Upper lobe of left lung (tissue), 6 donors: ENCODE measurements at regions not wholly inside any gene's neighbourhood (a gene's known extent, or its start where the extent isn't known, plus 50 kb on each side); places are given as distances from the start of the nearest gene placed in this dataset.
"Not testable (repeated sequence)": the region's sequence is repeated elsewhere in the genome, so short reads cannot be mapped to it uniquely, and the experiment has no call there.

Experiments used
- ATAC-seq, 2 donors: fragments of 200-7000 bp; cut with Tn5 transposase; one replicate each; pipeline ENCODE4 v1.9.1; 2022; ENCODE audit warnings: mild to moderate bottlenecking in 2 of 2, moderate library complexity in 2 of 2; ENCODE audit not compliant: low FRiP score in 2 of 2
- DNase-seq, 2 donors: peaks; one replicate each; pipeline ENCODE4 v3.0.0-alpha.2; 2019 to 2020
- H3K27ac ChIP-seq, 4 donors: fragments of 200-600 bp; sonication (generic); one replicate each; pipeline ENCODE4 v1.5.1; 2016 to 2019
- H3K27me3 ChIP-seq, 4 donors: fragments of 200-600 bp; sonication (generic); one replicate each; pipeline ENCODE4 v1.5.1; 2017 to 2019
- H3K36me3 ChIP-seq, 4 donors: fragments of 200-600 bp; sonication (generic); one replicate each; pipeline ENCODE4 v1.5.1; 2016 to 2019
- H3K4me1 ChIP-seq, 4 donors: fragments of 200-600 bp; sonication (generic); one replicate each; pipeline ENCODE4 v1.5.1; 2018 to 2019
- H3K4me3 ChIP-seq, 4 donors: fragments of 200-600 bp; sonication (generic); one replicate each; pipeline ENCODE4 v1.5.1; 2017 to 2019; ENCODE audit warnings: mild to moderate bottlenecking in 2 of 4, moderate library complexity in 1 of 4
- H3K9me3 ChIP-seq, 4 donors: fragments of 200-600 bp; sonication (generic); one replicate each; pipeline ENCODE4 v1.5.1; 2018 to 2019
- CTCF ChIP-seq, 6 experiments: fragments of 450-650 bp in 4 of 6; fragments of 200-600 bp in 2 of 6; sonication (generic) in 2 of 6; IDR thresholded peaks; one replicate each; pipeline ENCODE4 v1.5.1; 2016 to 2019; ENCODE audit warnings: antibody characterized with exemption in 6 of 6
- EP300 ChIP-seq, 4 donors: sonication (generic); formaldehyde crosslinking; IDR thresholded peaks; one replicate each; pipeline ENCODE4 v1.5.1; 2017; ENCODE audit warnings: antibody characterized with exemption in 4 of 4, control low read depth in 2 of 4
- POLR2A ChIP-seq, 4 donors: fragments of 450-650 bp; IDR thresholded peaks; one replicate each; pipeline ENCODE4 v1.5.1; 2016 to 2017; ENCODE audit warnings: antibody characterized with exemption in 4 of 4, mild to moderate bottlenecking in 2 of 4
- POLR2AphosphoS5 ChIP-seq, 2 donors: sonication (generic); formaldehyde crosslinking; IDR thresholded peaks; one replicate each; pipeline ENCODE4 v1.5.1; 2017; ENCODE audit warnings: antibody characterized with exemption in 2 of 2
- WGBS, 2 donors: methylation state at CpG; one replicate each; pipeline ENCODE4 v1.1.5; 2017 to 2018; 5-methylcytosine and 5-hydroxymethylcytosine counted together
- donor health status: DM: no; HTN: no; CAD: no; lungs with moderate emphysema.
- donor health status: DM: no; HTN: yes; CAD: no; lungs with severe emphysema.

GRCh38 chr12:34126805-34127204 lies 104.5 kb downstream of the ALG10 start:
- Histone ChIP-seq H3K9me3 (no peaks in the 10 kb centered on the region), H3K27ac (peak overlapping the region in 1 of 4 donors; percentile 34), H3K4me1 (peaks cover 0 to 5% (median 0%) of the 10 kb centered on the region in 4 donors), H3K27me3 (no peaks in the 10 kb centered on the region), H3K4me3 (no peak overlapping the region), H3K36me3 (no peaks in the 10 kb centered on the region)
- 86 to 88% methylated on average over 1 of the region's 1 CpG for WGBS, 2 donors
- DNase-seq, result no peak
- ATAC-seq, result no peak
- TF ChIP-seq POLR2A (IDR thresholded peaks at IDR 0.05), result no peak
- TF ChIP-seq CTCF (IDR thresholded peaks at IDR 0.05), result no peak
- TF ChIP-seq POLR2AphosphoS5 (IDR thresholded peaks at IDR 0.05), result no peak
- no peak for TF ChIP-seq EP300 (IDR thresholded peaks at IDR 0.05)

DNA sequence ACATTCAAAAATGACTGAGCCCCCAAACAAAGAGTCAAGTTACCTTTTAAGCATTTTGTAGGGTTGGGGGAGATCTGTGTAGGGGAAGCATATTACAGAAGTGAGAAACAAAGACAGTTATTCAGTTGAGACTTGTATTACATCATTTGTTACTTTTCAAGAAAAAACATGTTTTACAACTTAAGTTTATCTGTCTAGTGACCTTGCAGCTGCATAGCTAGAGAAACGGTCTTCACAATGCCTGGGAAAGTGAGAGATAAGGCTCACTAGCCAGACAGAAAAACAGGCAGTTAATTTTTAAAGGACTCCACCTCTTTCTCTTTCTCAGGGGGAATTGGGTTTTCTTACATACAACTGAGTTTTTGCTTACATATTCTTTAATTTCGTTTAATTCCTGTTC lies 105.1 kb downstream of the ALG10 start:
- 48 to 59% methylated on average over 2 of the region's 2 CpGs for WGBS, 2 donors
- not testable (repeated sequence) for H3K4me1 ChIP-seq, DNase-seq, ATAC-seq, H3K4me3 ChIP-seq, H3K36me3 ChIP-seq, H3K27me3 ChIP-seq, H3K9me3 ChIP-seq, H3K27ac ChIP-seq

- Histone ChIP-seq H3K9me3 (no peaks in the 10 kb centered on the region), H3K4me3 (no peak overlapping the region), H3K4me1 (no peaks in the 10 kb centered on the region), H3K27me3 (no peaks in the 10 kb centered on the region), H3K36me3 (no peaks in the 10 kb centered on the region), H3K27ac (no peak overlapping the region)
- TF ChIP-seq CTCF (IDR thresholded peaks at IDR 0.05) (no peak), POLR2A (IDR thresholded peaks at IDR 0.05) (no peak), POLR2AphosphoS5 (IDR thresholded peaks at IDR 0.05) (no peak), EP300 (IDR thresholded peaks at IDR 0.05) (no peak)
- 60 to 87% methylated on average over 2 to 11 of the region's 11 CpGs for WGBS, 2 donors
- ATAC-seq (no peak), DNase-seq (peak in 1 of 2 donors; percentile 34)
These were observed 120.1 kb downstream of the ALG10 start for GRCh38 chr12:34142430-34142829.

- no peaks in the 10 kb centered on the region for H3K4me1 ChIP-seq
- no peak overlapping the region for H3K27ac ChIP-seq
- no peak overlapping the region for H3K4me3 ChIP-seq
- no peaks in the 10 kb centered on the region for H3K9me3 ChIP-seq
- no peaks in the 10 kb centered on the region for H3K36me3 ChIP-seq
- no peaks in the 10 kb centered on the region for H3K27me3 ChIP-seq
- no peak for DNase-seq
- no peak for TF ChIP-seq CTCF (IDR thresholded peaks at IDR 0.05)
- no peak for TF ChIP-seq POLR2AphosphoS5 (IDR thresholded peaks at IDR 0.05)
- TF ChIP-seq POLR2A (IDR thresholded peaks at IDR 0.05), result no peak
- ATAC-seq, result no peak
These were observed 128.7 kb downstream of the ALG10 start for GRCh38 chr12:34151019-34151418.

GRCh38 chr12:34163443-34163842 lies 141.1 kb downstream of the ALG10 start:
- DNase-seq (no peak), ATAC-seq (no peak)
- Histone ChIP-seq H3K27ac (no peak overlapping the region), H3K36me3 (no peaks in the 10 kb centered on the region), H3K27me3 (no peaks in the 10 kb centered on the region), H3K4me1 (no peaks in the 10 kb centered on the region), H3K4me3 (no peak overlapping the region), H3K9me3 (no peaks in the 10 kb centered on the region)
- TF ChIP-seq EP300 (IDR thresholded peaks at IDR 0.05) (no peak), POLR2A (IDR thresholded peaks at IDR 0.05) (no peak), POLR2AphosphoS5 (IDR thresholded peaks at IDR 0.05) (no peak), CTCF (IDR thresholded peaks at IDR 0.05) (no peak)
- WGBS, 2 donors, result 44 to 71% methylated on average over 1 of the region's 1 CpG
